BE2C (cell line): ENCODE measurements at regions not wholly inside any gene's neighbourhood (a gene's known extent, or its start where the extent isn't known, plus 50 kb on each side); places are given as distances from the start of the nearest gene placed in this dataset.
"Not testable (repeated sequence)": the region's sequence is repeated elsewhere in the genome, so short reads cannot be mapped to it uniquely, and the experiment has no call there.

Source experiments
- DNase-seq: peaks from one replicate; pipeline ENCODE4 v3.0.0-alpha.2; 2020
- H3K27me3 ChIP-seq: fragments of 250-450 bp; sonication (Bioruptor Pico); 2 replicates; pipeline ENCODE4 v1.5.1; 2020; ENCODE audit warnings: mild to moderate bottlenecking
- H3K36me3 ChIP-seq: fragments of 250-450 bp; sonication (Bioruptor Pico); 2 replicates; pipeline ENCODE4 v1.5.1; 2020; ENCODE audit warnings: mild to moderate bottlenecking
- H3K4me1 ChIP-seq: fragments of 250-450 bp; sonication (Bioruptor Pico); 2 replicates; pipeline ENCODE4 v1.5.1; 2020
- H3K4me3 ChIP-seq: 2 replicates; pipeline ENCODE4 v1.5.1; 2011; ENCODE audit warnings: low read depth, low read length
- H3K9me3 ChIP-seq: fragments of 250-450 bp; sonication (Bioruptor Pico); 2 replicates; pipeline ENCODE4 v1.5.1; 2020
- TF ChIP-seq, protein P1 (sequence below): IDR thresholded peaks from 2 replicates; pipeline ENCODE4 v1.5.1; 2012; ENCODE audit warnings: mild to moderate bottlenecking, low read depth, low read length

DNA sequence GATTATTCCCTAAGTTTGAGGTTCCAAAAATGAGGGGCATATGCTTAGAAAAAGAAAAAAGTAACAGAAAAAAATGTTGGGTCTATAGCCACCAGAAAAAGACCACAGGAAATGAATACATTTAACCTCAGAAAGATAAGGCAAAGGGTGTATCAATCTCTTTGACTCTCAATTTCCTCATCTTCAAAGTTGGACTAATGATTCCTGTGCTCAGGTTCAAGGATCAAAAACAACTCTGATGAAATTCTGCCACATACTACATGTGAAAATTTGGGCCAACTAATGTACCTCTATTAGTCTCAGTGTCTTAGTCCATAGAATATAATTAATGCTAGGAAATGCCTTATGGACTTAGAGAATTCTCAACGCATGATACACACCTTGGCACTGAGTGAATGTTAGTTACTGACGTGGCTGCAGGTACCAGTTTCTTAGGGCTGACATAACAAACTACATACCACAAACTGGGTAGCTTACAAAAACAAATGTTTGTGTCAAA lies 257.7 kb downstream of the ANKRD50 start:
- H3K36me3 ChIP-seq = no peaks in the 10 kb centered on the region
- TF ChIP-seq, protein P1, sequence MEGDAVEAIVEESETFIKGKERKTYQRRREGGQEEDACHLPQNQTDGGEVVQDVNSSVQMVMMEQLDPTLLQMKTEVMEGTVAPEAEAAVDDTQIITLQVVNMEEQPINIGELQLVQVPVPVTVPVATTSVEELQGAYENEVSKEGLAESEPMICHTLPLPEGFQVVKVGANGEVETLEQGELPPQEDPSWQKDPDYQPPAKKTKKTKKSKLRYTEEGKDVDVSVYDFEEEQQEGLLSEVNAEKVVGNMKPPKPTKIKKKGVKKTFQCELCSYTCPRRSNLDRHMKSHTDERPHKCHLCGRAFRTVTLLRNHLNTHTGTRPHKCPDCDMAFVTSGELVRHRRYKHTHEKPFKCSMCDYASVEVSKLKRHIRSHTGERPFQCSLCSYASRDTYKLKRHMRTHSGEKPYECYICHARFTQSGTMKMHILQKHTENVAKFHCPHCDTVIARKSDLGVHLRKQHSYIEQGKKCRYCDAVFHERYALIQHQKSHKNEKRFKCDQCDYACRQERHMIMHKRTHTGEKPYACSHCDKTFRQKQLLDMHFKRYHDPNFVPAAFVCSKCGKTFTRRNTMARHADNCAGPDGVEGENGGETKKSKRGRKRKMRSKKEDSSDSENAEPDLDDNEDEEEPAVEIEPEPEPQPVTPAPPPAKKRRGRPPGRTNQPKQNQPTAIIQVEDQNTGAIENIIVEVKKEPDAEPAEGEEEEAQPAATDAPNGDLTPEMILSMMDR = no peak
- no peaks in the 10 kb centered on the region for H3K9me3 ChIP-seq
- H3K4me1 ChIP-seq = no peaks in the 10 kb centered on the region
- H3K27me3 ChIP-seq = no peaks in the 10 kb centered on the region
- no peak for DNase-seq
- H3K4me3 ChIP-seq = no peak overlapping the region

DNA sequence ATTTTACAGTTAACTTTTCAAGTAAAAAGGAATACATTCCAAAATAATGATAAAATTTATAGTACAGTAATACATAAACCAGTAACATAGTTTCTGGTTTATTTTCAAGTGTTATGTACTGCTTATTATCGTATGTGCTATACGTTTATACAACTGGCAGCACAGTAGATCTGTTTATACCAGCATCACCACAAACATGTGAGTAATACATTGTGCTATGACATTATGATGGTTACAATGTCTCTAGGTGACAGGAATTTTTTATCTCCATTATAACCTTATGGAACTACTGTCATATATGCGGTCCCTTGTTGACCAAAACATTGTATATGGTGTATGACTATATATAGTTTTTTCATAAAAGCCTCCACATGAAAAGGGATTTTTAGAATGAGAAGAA lies 256.9 kb downstream of the ANKRD50 start:
- no peaks in the 10 kb centered on the region for H3K9me3 ChIP-seq
- TF ChIP-seq, protein P1 = no peak
- no peak overlapping the region for H3K4me3 ChIP-seq
- H3K27me3 ChIP-seq = no peaks in the 10 kb centered on the region
- no peaks in the 10 kb centered on the region for H3K36me3 ChIP-seq
- H3K4me1 ChIP-seq = no peaks in the 10 kb centered on the region
- DNase-seq = no peak

DNA sequence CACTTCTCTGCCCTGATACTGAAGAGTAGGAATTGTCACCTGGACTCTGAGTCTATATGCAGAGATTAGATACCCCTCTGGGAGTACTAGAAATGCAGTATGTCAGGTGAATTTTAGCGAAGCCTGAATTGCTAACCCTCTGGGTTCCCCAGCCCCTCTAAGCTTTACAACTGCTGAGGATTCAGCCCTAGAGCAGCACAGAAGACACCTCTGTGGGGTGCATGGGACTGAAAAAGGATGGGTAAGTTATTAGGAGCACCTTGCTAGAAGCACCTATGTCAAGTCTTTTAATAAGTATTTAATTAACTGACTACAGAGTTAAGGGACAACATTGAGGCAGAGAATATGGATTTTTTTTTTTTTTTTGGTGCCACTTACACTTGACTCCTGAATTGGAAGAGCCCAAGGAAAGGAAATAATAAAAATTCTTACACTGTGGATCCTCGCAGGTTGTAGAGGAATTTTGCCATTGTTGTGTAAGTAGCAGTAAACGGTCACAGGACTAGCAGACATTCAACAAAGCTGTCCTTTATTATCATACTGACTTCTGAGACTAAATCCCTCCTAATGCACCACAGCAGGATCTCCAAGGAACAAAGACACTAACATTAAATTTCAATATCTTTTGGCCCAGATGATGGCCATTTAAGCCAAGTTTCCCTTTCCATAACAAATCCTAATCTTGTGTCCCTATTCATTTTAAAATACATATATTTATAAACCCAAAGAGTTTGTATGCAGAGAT lies 253.2 kb downstream of the ANKRD50 start:
- TF ChIP-seq, protein P1 = no peak
- DNase-seq = no peak
- H3K36me3 ChIP-seq = no peaks in the 10 kb centered on the region
- no peaks in the 10 kb centered on the region for H3K27me3 ChIP-seq
- H3K4me1 ChIP-seq = no peaks in the 10 kb centered on the region
- H3K9me3 ChIP-seq = no peaks in the 10 kb centered on the region
- no peak overlapping the region for H3K4me3 ChIP-seq

DNA sequence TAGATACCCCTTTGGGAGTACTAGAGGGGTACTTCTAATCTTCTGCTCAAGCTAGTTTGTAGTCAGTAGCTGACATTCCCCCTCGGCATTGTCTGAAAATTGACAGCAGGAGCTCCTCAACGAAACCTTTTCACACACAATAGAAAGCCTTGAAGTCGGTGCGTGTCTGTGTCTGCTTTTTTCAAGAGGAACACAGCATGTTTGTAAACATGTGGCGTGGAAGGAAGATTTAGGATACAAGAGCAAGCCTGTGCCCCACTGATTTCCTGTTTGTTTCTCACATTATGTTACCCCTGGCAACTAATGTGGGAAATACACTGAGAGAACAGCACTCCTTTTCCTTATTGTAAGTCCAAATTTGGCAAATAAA lies 252.6 kb downstream of the ANKRD50 start:
- no peaks in the 10 kb centered on the region for H3K36me3 ChIP-seq
- TF ChIP-seq, protein P1 = no peak
- no peaks in the 10 kb centered on the region for H3K9me3 ChIP-seq
- no peak overlapping the region for H3K4me3 ChIP-seq
- no peak for DNase-seq
- no peaks in the 10 kb centered on the region for H3K4me1 ChIP-seq
- H3K27me3 ChIP-seq = no peaks in the 10 kb centered on the region

DNA sequence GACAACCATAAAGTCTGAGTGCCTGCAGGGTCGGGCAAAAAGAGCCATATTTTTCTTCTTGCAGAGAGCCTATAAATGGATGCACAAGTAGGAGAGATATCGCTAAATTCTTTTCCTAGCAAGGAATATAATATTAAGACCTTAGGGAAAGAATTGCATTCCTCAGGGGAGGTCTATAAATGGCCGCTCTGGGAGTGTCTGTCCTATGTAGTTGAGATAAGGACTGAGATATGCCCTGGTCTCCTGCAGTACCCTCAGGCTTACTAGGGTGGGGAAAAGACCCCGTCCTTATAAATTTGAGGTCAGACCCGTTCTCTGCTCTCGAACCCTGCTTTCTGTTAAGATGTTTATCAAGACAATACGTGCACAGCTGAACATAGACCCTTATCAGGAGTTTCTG lies 250.9 kb downstream of the ANKRD50 start:
- DNase-seq, H3K4me3 ChIP-seq, H3K36me3 ChIP-seq, H3K27me3 ChIP-seq, H3K4me1 ChIP-seq, H3K9me3 ChIP-seq: not testable (repeated sequence)

DNA sequence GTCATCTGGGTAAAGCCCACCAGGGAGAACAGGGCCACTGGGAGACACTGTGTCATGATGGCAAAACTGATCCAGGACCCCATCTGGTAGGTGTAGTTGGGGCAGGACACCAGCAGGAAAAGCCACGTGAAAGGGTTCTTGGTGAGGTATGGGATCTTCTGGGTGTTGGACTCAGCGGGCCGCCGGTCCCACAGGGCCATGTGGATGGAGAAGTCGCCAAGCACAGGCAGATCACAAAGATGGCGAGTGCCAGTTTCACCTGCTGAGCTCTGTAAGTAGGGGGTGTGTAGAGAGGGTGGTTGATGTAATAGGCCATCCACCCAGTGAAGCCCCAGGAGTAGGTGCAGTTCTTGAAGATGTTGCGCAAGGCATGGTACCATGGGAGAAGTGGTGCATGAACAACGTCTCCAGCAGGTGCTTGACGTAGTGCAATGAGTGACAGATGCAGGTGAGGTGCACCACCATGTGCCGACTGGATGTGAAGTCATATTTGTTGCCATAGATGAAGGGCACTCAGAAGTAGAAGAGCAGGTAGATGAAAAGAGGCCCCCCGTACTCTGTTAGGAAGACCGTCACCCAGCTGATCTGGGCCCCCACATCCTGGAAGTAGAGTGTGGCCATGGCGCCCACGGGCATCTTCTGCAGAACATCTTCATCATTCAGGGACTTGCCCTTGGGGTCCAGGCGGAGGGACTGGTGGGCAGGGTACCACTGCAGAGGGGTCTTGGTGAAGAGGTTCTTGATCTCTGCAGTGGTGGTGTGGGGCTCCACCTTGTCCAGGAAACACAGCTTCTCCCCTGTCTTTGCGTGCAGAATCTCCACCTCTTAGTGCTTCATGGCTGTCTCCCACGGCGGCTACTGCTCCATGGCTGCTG lies 249.3 kb downstream of the ANKRD50 start:
- Histone ChIP-seq H3K4me3 (no peak overlapping the region), H3K36me3 (no peaks in the 10 kb centered on the region), H3K27me3 (no peaks in the 10 kb centered on the region), H3K4me1 (no peaks in the 10 kb centered on the region), H3K9me3 (no peaks in the 10 kb centered on the region)
- no peak for DNase-seq
- TF ChIP-seq, protein P1 = no peak
